DND-41 (cell line): ENCODE measurements at regions not wholly inside any gene's neighbourhood (a gene's known extent, or its start where the extent isn't known, plus 50 kb on each side); places are given as distances from the start of the nearest gene placed in this dataset.
A peak's percentile ranks its signal among the peaks of the same experiment; 100 is the strongest.

Source experiments
- ATAC-seq: fragments of 200-7000 bp; cut with Tn5 transposase; 3 replicates; pipeline ENCODE4 v1.9.1; 2021; ENCODE audit warnings: low read depth; ENCODE audit not compliant: insufficient read depth
- DNase-seq: peaks from one replicate; pipeline ENCODE4 v3.0.0-alpha.2; 2020
- H2AFZ ChIP-seq: 2 replicates; pipeline ENCODE4 v1.6.0; 2012; ENCODE audit warnings: low read depth, low read length
- H3K27ac ChIP-seq: 2 replicates; pipeline ENCODE4 v1.5.1; 2012; ENCODE audit warnings: low read length, inconsistent platforms
- H3K27me3 ChIP-seq: fragments of 200-600 bp; sonication (generic); 2 replicates; pipeline ENCODE4 v1.6.0; 2012; ENCODE audit warnings: low read length, mild to moderate bottlenecking, inconsistent platforms; ENCODE audit not compliant: insufficient read depth, poor library complexity
- H3K36me3 ChIP-seq: 2 replicates; pipeline ENCODE4 v1.5.1; 2012; ENCODE audit warnings: low read length, inconsistent platforms; ENCODE audit not compliant: insufficient read depth
- H3K4me1 ChIP-seq: 2 replicates; pipeline ENCODE4 v1.5.1; 2012; ENCODE audit warnings: mild to moderate bottlenecking, low read length; ENCODE audit not compliant: insufficient read depth
- H3K4me2 ChIP-seq: 2 replicates; pipeline ENCODE4 v1.6.0; 2012; ENCODE audit warnings: mild to moderate bottlenecking, moderate library complexity, low read length, inconsistent platforms; ENCODE audit not compliant: insufficient read depth
- H3K4me3 ChIP-seq, 2 experiments: fragments of 200-600 bp in 1 of 2; shearing (Covaris generic) in 1 of 2; 2 replicates each; pipeline ENCODE4 v1.5.1; 2012 to 2016; ENCODE audit warnings: inconsistent platforms in 2 of 2, low read length in 2 of 2, mild to moderate bottlenecking in 2 of 2, low read depth in 1 of 2, moderate library complexity in 1 of 2
- H3K79me2 ChIP-seq: 2 replicates; pipeline ENCODE4 v1.6.0; 2012; ENCODE audit warnings: low read length, inconsistent platforms; ENCODE audit not compliant: insufficient read depth
- H3K9ac ChIP-seq: 2 replicates; pipeline ENCODE4 v1.6.0; 2012; ENCODE audit warnings: low read depth, mild to moderate bottlenecking, inconsistent platforms, low read length, moderate library complexity
- H3K9me3 ChIP-seq: 2 replicates; pipeline ENCODE4 v1.5.1; 2012; ENCODE audit warnings: low read length, moderate library complexity, mild to moderate bottlenecking, inconsistent platforms; ENCODE audit not compliant: insufficient read depth, severe bottlenecking
- H4K20me1 ChIP-seq: 2 replicates; pipeline ENCODE4 v1.6.0; 2012; ENCODE audit warnings: low read length; ENCODE audit not compliant: insufficient read depth
- CTCF ChIP-seq: IDR thresholded peaks from 2 replicates; pipeline ENCODE4 v1.5.1; 2012; ENCODE audit warnings: borderline replicate concordance, low read length, moderate library complexity, mild to moderate bottlenecking; ENCODE audit not compliant: poor library complexity, severe bottlenecking; ENCODE audit errors: extremely low read depth
- EZH2 ChIP-seq: IDR thresholded peaks from 3 replicates; pipeline ENCODE4 v1.6.1; 2012; ENCODE audit warnings: borderline replicate concordance, low read depth, mild to moderate bottlenecking, moderate library complexity, low read length, inconsistent platforms; ENCODE audit not compliant: severe bottlenecking

- Histone ChIP-seq H2AFZ (no peak overlapping the region), H4K20me1 (no peaks in the 10 kb centered on the region), H3K27ac (no peak overlapping the region), H3K4me3 (no peak overlapping the region), H3K4me1 (no peaks in the 10 kb centered on the region), H3K27me3 (peaks cover 6% of the 10 kb centered on the region), H3K36me3 (no peaks in the 10 kb centered on the region), H3K9me3 (no peaks in the 10 kb centered on the region), H3K79me2 (no peaks in the 10 kb centered on the region), H3K4me2 (no peak overlapping the region), H3K9ac (no peak overlapping the region)
- peak; percentile 97 for ATAC-seq
- TF ChIP-seq EZH2, result no peak
- peak; percentile 93 for TF ChIP-seq CTCF
- DNase-seq, result peak; percentile 68
Observed at GRCh38 chr2:30072250-30072842, 74.5 kb upstream of the YPEL5 start.

- Histone ChIP-seq H3K79me2 (no peaks in the 10 kb centered on the region), H3K9ac (no peak overlapping the region), H3K27me3 (peaks cover 6% of the 10 kb centered on the region), H3K4me1 (no peaks in the 10 kb centered on the region), H4K20me1 (no peaks in the 10 kb centered on the region), H3K4me2 (no peak overlapping the region), H3K36me3 (no peaks in the 10 kb centered on the region), H3K9me3 (no peaks in the 10 kb centered on the region), H2AFZ (no peak overlapping the region), H3K27ac (no peak overlapping the region), H3K4me3 (no peak overlapping the region)
- DNase-seq (no peak), ATAC-seq (no peak)
- TF ChIP-seq EZH2 (no peak), CTCF (no peak)
Observed at GRCh38 chr2:30073523-30073922, 73.3 kb upstream of the YPEL5 start.

- H4K20me1 ChIP-seq, result no peaks in the 10 kb centered on the region
- peaks cover 6% of the 10 kb centered on the region for H3K27me3 ChIP-seq
- no peak overlapping the region for H3K4me3 ChIP-seq
- no peaks in the 10 kb centered on the region for H3K4me1 ChIP-seq
- H3K4me2 ChIP-seq, result no peak overlapping the region
- no peaks in the 10 kb centered on the region for H3K36me3 ChIP-seq
- TF ChIP-seq EZH2, result no peak
- no peak for TF ChIP-seq CTCF
- H3K27ac ChIP-seq, result no peak overlapping the region
- H2AFZ ChIP-seq, result no peak overlapping the region
- ATAC-seq, result no peak
- H3K9me3 ChIP-seq, result no peaks in the 10 kb centered on the region
- no peaks in the 10 kb centered on the region for H3K79me2 ChIP-seq
- no peak for DNase-seq
- no peak overlapping the region for H3K9ac ChIP-seq
Observed at GRCh38 chr2:30074023-30074422, 72.8 kb upstream of the YPEL5 start.
